GM23338 (cell line): ENCODE measurements at regions not wholly inside any gene's neighbourhood (a gene's known extent, or its start where the extent isn't known, plus 50 kb on each side); places are given as distances from the start of the nearest gene placed in this dataset.

ENCODE experiments used
- ATAC-seq: fragments of 200-7000 bp; cut with Tn5 transposase; 3 replicates; pipeline ENCODE4 v1.9.1; 2020
- DNase-seq: peaks from one replicate; pipeline ENCODE4 v3.0.0-alpha.2; 2015; ENCODE audit warnings: low spot score
- H2AFZ ChIP-seq: fragments of 200-600 bp; sonication (generic); 2 replicates; pipeline ENCODE4 v1.8.0; 2016; ENCODE audit warnings: antibody characterized with exemption, mild to moderate bottlenecking, moderate library complexity
- H3F3A ChIP-seq: fragments of 200-600 bp; sonication (generic); replicated peaks from 2 replicates; pipeline ENCODE4 v1.8.0; 2017; ENCODE audit warnings: antibody characterized with exemption, mixed run types, low read depth
- H3K27ac ChIP-seq: fragments of 200-600 bp; sonication (generic); 2 replicates; pipeline ENCODE4 v1.6.1; 2016; ENCODE audit warnings: low read depth
- H3K27me3 ChIP-seq: fragments of 200-600 bp; sonication (generic); 2 replicates; pipeline ENCODE4 v1.8.0; 2016; ENCODE audit warnings: mild to moderate bottlenecking, mixed run types, moderate library complexity; ENCODE audit not compliant: insufficient read depth
- H3K36me3 ChIP-seq: fragments of 200-600 bp; sonication (generic); 2 replicates; pipeline ENCODE4 v1.8.0; 2016; ENCODE audit warnings: mild to moderate bottlenecking; ENCODE audit not compliant: insufficient read depth
- H3K4me1 ChIP-seq: fragments of 200-600 bp; sonication (generic); 2 replicates; pipeline ENCODE4 v1.8.0; 2016; ENCODE audit warnings: mild to moderate bottlenecking, moderate library complexity; ENCODE audit not compliant: insufficient read depth
- H3K4me2 ChIP-seq: fragments of 200-600 bp; sonication (generic); 2 replicates; pipeline ENCODE4 v1.7.1; 2017; ENCODE audit warnings: mixed run types
- H3K4me3 ChIP-seq: fragments of 200-600 bp; sonication (generic); 2 replicates; pipeline ENCODE4 v1.6.1; 2016; ENCODE audit warnings: mixed run types
- H3K79me2 ChIP-seq: fragments of 200-600 bp; sonication (generic); replicated peaks from 2 replicates; pipeline ENCODE4 v1.8.0; 2017; ENCODE audit warnings: mild to moderate bottlenecking; ENCODE audit not compliant: insufficient read depth
- H3K9me2 ChIP-seq: fragments of 200-600 bp; sonication (generic); 2 replicates; pipeline ENCODE4 v1.8.0; 2017; ENCODE audit not compliant: insufficient read depth
- H4K20me1 ChIP-seq: fragments of 200-600 bp; sonication (generic); replicated peaks from 2 replicates; pipeline ENCODE4 v1.8.0; 2017; ENCODE audit warnings: mild to moderate bottlenecking; ENCODE audit not compliant: insufficient read depth
- H3K27ac Mint-ChIP-seq: 2 replicates; pipeline ENCODE4 v1.8.0; 2020; ENCODE audit warnings: inconsistent platforms, mild to moderate bottlenecking, moderate library complexity, mixed read lengths
- H3K27me3 Mint-ChIP-seq: 3 replicates; pipeline ENCODE4 v1.8.0; 2022; ENCODE audit warnings: low read depth, mild to moderate bottlenecking, moderate library complexity, mixed read lengths, inconsistent platforms; ENCODE audit not compliant: insufficient read depth, poor library complexity
- H3K36me3 Mint-ChIP-seq: 3 replicates; pipeline ENCODE4 v1.8.0; 2021; ENCODE audit warnings: low read depth, mild to moderate bottlenecking, inconsistent platforms, moderate library complexity, mixed read lengths
- H3K4me1 Mint-ChIP-seq: 3 replicates; pipeline ENCODE4 v1.8.0; 2020; ENCODE audit warnings: mild to moderate bottlenecking, inconsistent platforms, mixed read lengths
- H3K4me3 Mint-ChIP-seq: 3 replicates; pipeline ENCODE4 v1.8.0; 2021; ENCODE audit warnings: moderate library complexity, mild to moderate bottlenecking, inconsistent platforms, mixed read lengths
- H3K9me3 Mint-ChIP-seq: 3 replicates; pipeline ENCODE4 v1.8.0; 2020; ENCODE audit warnings: moderate library complexity, mild to moderate bottlenecking, inconsistent platforms, mixed read lengths
- CREB1 ChIP-seq: fragments of 250-450 bp; sonication (Bioruptor Pico); IDR thresholded peaks from 2 replicates; pipeline ENCODE4 v1.5.0; 2020; ENCODE audit warnings: low read depth, mild to moderate bottlenecking, moderate library complexity
- CTCF ChIP-seq, 2 experiments: fragments of 200-600 bp in 1 of 2; sonication (generic) in 1 of 2; conservative IDR thresholded peaks; 2 replicates each; pipeline versions ENCODE4 v1.5.1 to v1.6.1; 2016 to 2017; ENCODE audit warnings: antibody characterized with exemption in 2 of 2, low read depth in 2 of 2, mild to moderate bottlenecking in 2 of 2, moderate library complexity in 1 of 2
- EZH2phosphoT487 ChIP-seq: fragments of 200-600 bp; sonication (generic); IDR thresholded peaks from one replicate; pipeline ENCODE4 v1.8.1; 2018; ENCODE audit warnings: antibody characterized with exemption; ENCODE audit not compliant: unreplicated experiment
- JUNB ChIP-seq: IDR thresholded peaks from one replicate; pipeline ENCODE4 v1.6.1; 2016; ENCODE audit warnings: antibody characterized with exemption; ENCODE audit not compliant: unreplicated experiment
- NANOG ChIP-seq: IDR thresholded peaks from 2 replicates; pipeline ENCODE4 v1.6.1; 2016; ENCODE audit warnings: antibody characterized with exemption, borderline replicate concordance
- POLR2AphosphoS5 ChIP-seq: IDR thresholded peaks from 2 replicates; pipeline ENCODE4 v1.6.1; 2016; ENCODE audit warnings: antibody characterized with exemption, low read depth
- REST ChIP-seq: IDR thresholded peaks from one replicate; pipeline ENCODE4 v1.6.1; 2018; ENCODE audit warnings: antibody characterized with exemption; ENCODE audit not compliant: unreplicated experiment
- STAT1 ChIP-seq: IDR thresholded peaks from one replicate; pipeline ENCODE4 v1.6.1; 2016; ENCODE audit warnings: antibody characterized with exemption; ENCODE audit not compliant: unreplicated experiment
- ZNF114 ChIP-seq: fragments of 250-450 bp; sonication (Bioruptor Pico); IDR thresholded peaks from 2 replicates; pipeline ENCODE4 v1.5.0; 2020; ENCODE audit warnings: mild to moderate bottlenecking, moderate library complexity
- ZNF331 ChIP-seq: fragments of 250-450 bp; sonication (Bioruptor Pico); IDR thresholded peaks from 2 replicates; pipeline ENCODE4 v1.5.0; 2020; ENCODE audit warnings: low read depth, mild to moderate bottlenecking, moderate library complexity
- TF ChIP-seq, protein P1 (sequence below): IDR thresholded peaks from 2 replicates; pipeline ENCODE4 v1.6.1; 2016; ENCODE audit warnings: antibody characterized with exemption

- no peaks in the 10 kb centered on the region for H4K20me1 ChIP-seq
- no peaks in the 10 kb centered on the region for H3K79me2 ChIP-seq
- H3K27me3 ChIP-seq = no peaks in the 10 kb centered on the region
- no peaks in the 10 kb centered on the region for H3K9me3 Mint-ChIP-seq
- no peak overlapping the region for H3K27ac ChIP-seq
- no peaks in the 10 kb centered on the region for H3K4me1 Mint-ChIP-seq
- TF ChIP-seq STAT1 (no peak), CREB1 (CRISPR knock-in tag) (no peak), EZH2phosphoT487 (no peak), CTCF (conservative IDR thresholded peaks at IDR 0.05; ENCODE audit: low read depth in 2 of 2) (no peak), REST (no peak)
- H3K27ac Mint-ChIP-seq = no peak overlapping the region
- H3K4me3 Mint-ChIP-seq = no peak overlapping the region
- H3K9me2 ChIP-seq = no peaks in the 10 kb centered on the region
- no peaks in the 10 kb centered on the region for H3K36me3 ChIP-seq
- no peak overlapping the region for H3K4me3 ChIP-seq
- H2AFZ ChIP-seq = no peak overlapping the region
- H3F3A ChIP-seq = no peaks in the 10 kb centered on the region
- no peaks in the 10 kb centered on the region for H3K4me1 ChIP-seq
- no peak for ATAC-seq
- no peak overlapping the region for H3K4me2 ChIP-seq
- peaks cover 3% of the 10 kb centered on the region for H3K27me3 Mint-ChIP-seq
- no peak for DNase-seq
- no peaks in the 10 kb centered on the region for H3K36me3 Mint-ChIP-seq
Measured at GRCh38 chr6:169069356-169069755, 184.3 kb downstream of the THBS2 start.

DNA sequence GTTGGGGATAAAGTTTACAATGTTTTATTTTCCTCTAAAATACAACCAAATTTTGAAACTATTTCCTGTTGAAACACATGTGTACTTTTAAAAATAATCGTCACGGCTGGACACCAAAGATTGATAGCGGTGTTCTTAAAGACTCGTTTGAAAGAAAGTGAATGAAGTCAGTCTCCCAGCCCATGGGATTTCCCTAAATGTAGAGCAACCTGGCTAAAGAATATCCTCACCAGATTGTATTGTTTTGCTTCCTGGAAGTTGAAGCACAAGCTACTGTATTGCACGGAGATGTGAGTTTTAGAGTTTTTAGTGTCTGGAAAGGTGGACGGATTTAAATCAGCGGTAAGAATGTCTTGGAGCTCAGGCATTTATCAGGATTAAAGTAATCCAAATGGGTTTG, 189.5 kb downstream of the THBS2 start:
- Histone ChIP-seq H3K9me2 (no peaks in the 10 kb centered on the region), H3F3A (no peaks in the 10 kb centered on the region), H3K79me2 (no peaks in the 10 kb centered on the region), H3K4me1 (no peaks in the 10 kb centered on the region), H3K27me3 (no peaks in the 10 kb centered on the region), H3K4me2 (no peak overlapping the region), H3K36me3 (no peaks in the 10 kb centered on the region), H4K20me1 (no peaks in the 10 kb centered on the region), H3K27ac (no peak overlapping the region), H2AFZ (no peak overlapping the region), H3K4me3 (no peak overlapping the region)
- Mint-ChIP-seq H3K27me3 (no peaks in the 10 kb centered on the region), H3K36me3 (peaks cover 6% of the 10 kb centered on the region), H3K27ac (no peak overlapping the region), H3K4me1 (no peaks in the 10 kb centered on the region), H3K4me3 (no peak overlapping the region), H3K9me3 (peaks cover 14% of the 10 kb centered on the region)
- no peak for ATAC-seq
- TF ChIP-seq JUNB = no peak
- no peak for TF ChIP-seq ZNF114
- TF ChIP-seq ZNF331 = no peak
- TF ChIP-seq NANOG = no peak
- TF ChIP-seq, protein P1, sequence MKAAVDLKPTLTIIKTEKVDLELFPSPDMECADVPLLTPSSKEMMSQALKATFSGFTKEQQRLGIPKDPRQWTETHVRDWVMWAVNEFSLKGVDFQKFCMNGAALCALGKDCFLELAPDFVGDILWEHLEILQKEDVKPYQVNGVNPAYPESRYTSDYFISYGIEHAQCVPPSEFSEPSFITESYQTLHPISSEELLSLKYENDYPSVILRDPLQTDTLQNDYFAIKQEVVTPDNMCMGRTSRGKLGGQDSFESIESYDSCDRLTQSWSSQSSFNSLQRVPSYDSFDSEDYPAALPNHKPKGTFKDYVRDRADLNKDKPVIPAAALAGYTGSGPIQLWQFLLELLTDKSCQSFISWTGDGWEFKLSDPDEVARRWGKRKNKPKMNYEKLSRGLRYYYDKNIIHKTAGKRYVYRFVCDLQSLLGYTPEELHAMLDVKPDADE = no peak
- no peak for TF ChIP-seq POLR2AphosphoS5
- no peak for DNase-seq
